Psoas muscle (tissue), 7 donors: ENCODE measurements at regions not wholly inside any gene's neighbourhood (a gene's known extent, or its start where the extent isn't known, plus 50 kb on each side); places are given as distances from the start of the nearest gene placed in this dataset.

ENCODE experiments used
- ATAC-seq, 4 donors: fragments of 200-7000 bp; cut with Tn5 transposase; one replicate each; pipeline ENCODE4 v1.9.1; 2020; ENCODE audit warnings: moderate library complexity in 3 of 4, mild to moderate bottlenecking in 2 of 4
- DNase-seq, 2 donors: peaks; one replicate each; pipeline ENCODE4 v3.0.0-alpha.2; 2020
- H3K27ac ChIP-seq: fragments of 200-600 bp; one replicate; pipeline ENCODE4 v1.8.0; 2022
- H3K27me3 ChIP-seq, 3 donors: fragments of 200-600 bp in 1 of 3; one replicate each; pipeline versions ENCODE4 v1.6.1 to v1.8.0; 2013 to 2022; ENCODE audit warnings: low read length in 2 of 3, mild to moderate bottlenecking in 2 of 3, moderate library complexity in 1 of 3; ENCODE audit not compliant: insufficient read depth in 3 of 3
- H3K36me3 ChIP-seq, 2 donors: fragments of 200-600 bp in 1 of 2; one replicate each; pipeline versions ENCODE4 v1.6.1 to v1.8.0; 2013 to 2022; ENCODE audit warnings: low read depth in 1 of 2, mild to moderate bottlenecking in 1 of 2, moderate library complexity in 1 of 2; ENCODE audit not compliant: insufficient read depth in 1 of 2
- H3K4me1 ChIP-seq: fragments of 200-600 bp; one replicate; pipeline ENCODE4 v1.8.0; 2022
- H3K4me3 ChIP-seq: fragments of 200-600 bp; one replicate; pipeline ENCODE4 v1.8.0; 2022; ENCODE audit warnings: mild to moderate bottlenecking
- H3K9me3 ChIP-seq: fragments of 200-600 bp; one replicate; pipeline ENCODE4 v1.8.0; 2022
- CTCF ChIP-seq: fragments of 200-600 bp; IDR thresholded peaks from one replicate; pipeline ENCODE4 v1.8.0; 2022; ENCODE audit warnings: antibody characterized with exemption
- WGBS, 3 donors: extraction: QIAGEN DNeasy Blood & Tissue Kit; methylation state at CpG; one replicate each; pipeline versions ENCODE4 v1.1.6 to v1.1.7; 2013; 5-methylcytosine and 5-hydroxymethylcytosine counted together
- intact Hi-C, 2 donors: fragments of 100-400 bp; cut with DNase I; formaldehyde crosslinking; loops; one replicate each; pipeline versions ENCODE4 v1.11.0 to v1.14.2; 2022
- donor health status: healthy with polysubstance abuse.
- donor health status: DM: no; HTN: no; CAD: no; lungs with moderate emphysema.
- donor health status: Bipolar disorder and iron deficiency.
- donor health status: healthy.
- donor health status: DM: yes; HTN: yes; CAD: no.
- donor health status: DM: no; HTN: no; CAD: no.
- donor health status: DM: yes; HTN: yes; CAD: no.

- Histone ChIP-seq H3K27me3 (no peaks in the 10 kb centered on the region), H3K9me3 (peaks cover 5% of the 10 kb centered on the region), H3K27ac (no peak overlapping the region), H3K36me3 (no peaks in the 10 kb centered on the region), H3K4me1 (no peaks in the 10 kb centered on the region), H3K4me3 (no peak overlapping the region)
- intact Hi-C loops = no loop called here
- 85 to 95% (median 94%) methylated on average over 1 of the region's 1 CpG for WGBS, 3 donors
- ATAC-seq = no peak
- no peak for TF ChIP-seq CTCF
- no peak for DNase-seq
Observed at GRCh38 chr3:166100730-166101129, 263.5 kb upstream of the BCHE start.

- intact Hi-C loops = no loop called here
- no peaks in the 10 kb centered on the region for H3K36me3 ChIP-seq
- ATAC-seq = no peak
- no peak for DNase-seq
- H3K4me3 ChIP-seq = no peak overlapping the region
- no peak overlapping the region for H3K27ac ChIP-seq
- H3K9me3 ChIP-seq = no peaks in the 10 kb centered on the region
- no peaks in the 10 kb centered on the region for H3K27me3 ChIP-seq
- no peak for TF ChIP-seq CTCF
- 59 to 71% (median 70%) methylated on average over 3 of the region's 3 CpGs for WGBS, 3 donors
- H3K4me1 ChIP-seq = no peaks in the 10 kb centered on the region
Observed at GRCh38 chr3:166089575-166089974, 252.4 kb upstream of the BCHE start.

- DNase-seq (no peak), ATAC-seq (no peak)
- no peak for TF ChIP-seq CTCF
- WGBS, 3 donors = 66 to 68% (median 68%) methylated on average over 4 of the region's 4 CpGs
- no peaks in the 10 kb centered on the region for H3K4me1 ChIP-seq
- intact Hi-C loops = no loop called here
- H3K9me3 ChIP-seq = no peaks in the 10 kb centered on the region
- no peaks in the 10 kb centered on the region for H3K36me3 ChIP-seq
- H3K27me3 ChIP-seq = no peaks in the 10 kb centered on the region
- no peak overlapping the region for H3K27ac ChIP-seq
- no peak overlapping the region for H3K4me3 ChIP-seq
Observed at GRCh38 chr3:166085164-166085856, 248.1 kb upstream of the BCHE start.

- WGBS, 3 donors = 73 to 83% (median 81%) methylated on average over 2 of the region's 2 CpGs
Observed at GRCh38 chr3:166080096-166080495, 242.9 kb upstream of the BCHE start.

More at GRCh38 chr3:166080096-166080495, 242.9 kb upstream of the BCHE start:
- no peaks in the 10 kb centered on the region for H3K27me3 ChIP-seq
- H3K4me1 ChIP-seq = no peaks in the 10 kb centered on the region
- TF ChIP-seq CTCF = no peak
- ATAC-seq = no peak
- no peak overlapping the region for H3K27ac ChIP-seq
- no peak for DNase-seq
- no peaks in the 10 kb centered on the region for H3K36me3 ChIP-seq
- intact Hi-C loops = no loop called here
- H3K9me3 ChIP-seq = no peaks in the 10 kb centered on the region
- no peak overlapping the region for H3K4me3 ChIP-seq
